ENCODE measurements at regions not wholly inside any gene's neighbourhood (a gene's known extent, or its start where the extent isn't known, plus 50 kb on each side); places are given as distances from the start of the nearest gene placed in this dataset.

DNA sequence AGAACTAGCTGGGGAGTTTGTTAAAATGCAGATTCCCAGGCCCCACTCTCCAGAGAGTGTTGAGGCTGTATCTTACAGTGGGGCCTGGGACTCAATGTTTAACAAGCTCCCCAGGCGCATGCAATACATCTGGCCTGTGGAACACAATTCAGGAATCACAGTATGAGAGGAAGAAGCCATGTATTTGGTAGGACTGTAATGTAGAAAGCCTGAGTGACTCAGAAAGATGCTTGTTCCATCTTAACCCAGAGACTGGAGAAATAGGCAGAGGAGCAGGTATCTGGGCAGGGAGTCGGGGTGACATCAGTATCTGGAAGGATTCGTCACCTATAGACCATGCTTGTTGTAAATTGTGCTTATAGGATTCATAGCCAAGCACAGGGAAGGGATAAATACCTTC lies 90.5 kb downstream of the UNC5CL start:
- no peaks in the 10 kb centered on the region for H3K36me3 ChIP-seq
- H3K4me3 ChIP-seq: no peak overlapping the region
- ATAC-seq: no peak
- no peaks in the 10 kb centered on the region for H3K27me3 ChIP-seq
- peaks cover 25 to 33% of the 10 kb centered on the region in 2 donors for H3K4me1 ChIP-seq
- intact Hi-C loops (cut with DNase I; ENCODE audit: low total_unique reads) (no loop called here), in situ Hi-C loops (cut with MboI; ENCODE audit: low sequenced_read_pairs in 4 of 4) (no loop called here)
- no peaks in the 10 kb centered on the region for H3K9me3 ChIP-seq
- no peak overlapping the region for H3K27ac ChIP-seq
- DNase-seq: no peak
- no peak for TF ChIP-seq POLR2A (IDR thresholded peaks at IDR 0.05)
- TF ChIP-seq, protein P1, sequence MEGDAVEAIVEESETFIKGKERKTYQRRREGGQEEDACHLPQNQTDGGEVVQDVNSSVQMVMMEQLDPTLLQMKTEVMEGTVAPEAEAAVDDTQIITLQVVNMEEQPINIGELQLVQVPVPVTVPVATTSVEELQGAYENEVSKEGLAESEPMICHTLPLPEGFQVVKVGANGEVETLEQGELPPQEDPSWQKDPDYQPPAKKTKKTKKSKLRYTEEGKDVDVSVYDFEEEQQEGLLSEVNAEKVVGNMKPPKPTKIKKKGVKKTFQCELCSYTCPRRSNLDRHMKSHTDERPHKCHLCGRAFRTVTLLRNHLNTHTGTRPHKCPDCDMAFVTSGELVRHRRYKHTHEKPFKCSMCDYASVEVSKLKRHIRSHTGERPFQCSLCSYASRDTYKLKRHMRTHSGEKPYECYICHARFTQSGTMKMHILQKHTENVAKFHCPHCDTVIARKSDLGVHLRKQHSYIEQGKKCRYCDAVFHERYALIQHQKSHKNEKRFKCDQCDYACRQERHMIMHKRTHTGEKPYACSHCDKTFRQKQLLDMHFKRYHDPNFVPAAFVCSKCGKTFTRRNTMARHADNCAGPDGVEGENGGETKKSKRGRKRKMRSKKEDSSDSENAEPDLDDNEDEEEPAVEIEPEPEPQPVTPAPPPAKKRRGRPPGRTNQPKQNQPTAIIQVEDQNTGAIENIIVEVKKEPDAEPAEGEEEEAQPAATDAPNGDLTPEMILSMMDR (IDR thresholded peaks at IDR 0.05 in 4 of 5, conservative IDR thresholded peaks at IDR 0.05 in 1 of 5): no peak

DNA sequence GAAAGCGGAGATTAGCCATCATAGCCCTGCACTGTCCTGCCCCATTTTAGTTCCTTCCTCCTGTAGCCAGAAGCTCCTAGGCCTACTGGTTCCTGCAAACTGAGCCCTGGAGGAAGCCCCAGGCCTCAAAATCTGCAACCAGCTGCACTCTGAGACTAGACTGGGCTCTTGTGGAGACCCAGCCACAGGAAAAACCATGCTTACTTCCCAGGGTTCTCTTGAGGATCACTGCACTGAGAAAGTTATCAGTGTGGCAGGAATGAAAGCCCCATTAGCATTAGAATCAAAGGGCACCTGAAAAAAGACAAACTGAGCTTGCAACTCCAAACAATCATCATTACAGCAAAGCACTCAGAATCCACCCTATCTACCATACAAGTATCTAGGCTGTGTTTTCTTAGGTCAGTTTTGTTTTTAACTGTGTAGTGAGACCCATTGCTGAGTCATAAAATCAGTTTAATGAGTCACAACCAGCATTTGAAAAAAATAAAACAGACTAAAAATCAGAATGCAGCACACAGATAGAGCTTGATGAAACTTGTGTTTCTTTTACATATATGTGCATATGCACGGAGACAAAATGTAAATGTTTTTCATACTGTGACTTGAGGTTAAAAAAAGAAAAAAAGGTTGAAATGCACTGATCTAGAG lies 91.0 kb downstream of the UNC5CL start:
- no peak for TF ChIP-seq POLR2A (IDR thresholded peaks at IDR 0.05)
- TF ChIP-seq, protein P1 (IDR thresholded peaks at IDR 0.05 in 4 of 5, conservative IDR thresholded peaks at IDR 0.05 in 1 of 5): no peak
- Histone ChIP-seq H3K4me3 (no peak overlapping the region), H3K4me1 (peaks cover 25 to 33% of the 10 kb centered on the region in 2 donors), H3K36me3 (no peaks in the 10 kb centered on the region), H3K9me3 (no peaks in the 10 kb centered on the region), H3K27ac (peak overlapping the region in 2 of 4 donors; percentile 72 to 85), H3K27me3 (no peaks in the 10 kb centered on the region)
- in situ Hi-C loops (cut with MboI; ENCODE audit: low sequenced_read_pairs in 4 of 4) (no loop called here), intact Hi-C loops (cut with DNase I; ENCODE audit: low total_unique reads) (no loop called here)
- ATAC-seq (no peak), DNase-seq (no peak)

DNA sequence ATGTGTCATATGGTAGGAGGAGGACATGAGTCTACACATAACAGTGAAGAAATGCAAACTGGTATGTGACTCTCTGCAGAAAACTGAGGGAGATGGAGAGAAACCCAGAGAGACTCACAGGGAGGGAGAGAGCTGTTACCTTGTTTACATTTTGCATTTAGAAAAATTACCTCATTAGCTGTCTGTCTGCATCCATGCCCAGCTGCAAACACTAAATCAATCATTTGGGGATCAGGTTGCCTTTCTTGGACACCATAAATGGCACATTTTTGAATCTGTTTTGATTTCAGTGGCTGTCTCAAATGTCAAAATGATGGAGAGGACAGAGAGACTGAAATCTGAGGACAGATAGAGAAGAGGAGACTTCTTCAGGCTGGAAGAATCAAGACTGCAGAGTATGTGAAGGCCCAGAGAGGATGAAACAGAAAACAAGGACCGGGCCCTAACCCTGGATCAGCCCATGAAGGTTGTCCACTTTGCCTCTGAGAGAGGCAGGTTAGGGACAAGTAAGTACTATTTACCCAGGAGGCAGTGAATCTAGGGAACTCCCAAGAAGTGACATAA lies 92.2 kb downstream of the UNC5CL start:
- in situ Hi-C loops (cut with MboI; ENCODE audit: low sequenced_read_pairs in 4 of 4): no loop called here
- H3K36me3 ChIP-seq: no peaks in the 10 kb centered on the region
- H3K9me3 ChIP-seq: no peaks in the 10 kb centered on the region
- no peaks in the 10 kb centered on the region for H3K27me3 ChIP-seq
- H3K27ac ChIP-seq: peak overlapping the region; percentile 52 to 85 (median 72)
- ATAC-seq: peak; percentile 91 to 92
- H3K4me3 ChIP-seq: no peak overlapping the region
- intact Hi-C loops (cut with DNase I; ENCODE audit: low total_unique reads): no loop called here
- no peak for TF ChIP-seq POLR2A (IDR thresholded peaks at IDR 0.05)
- TF ChIP-seq, protein P1 (IDR thresholded peaks at IDR 0.05 in 4 of 5, conservative IDR thresholded peaks at IDR 0.05 in 1 of 5): no peak
- DNase-seq: peak; percentile 22 to 33
- H3K4me1 ChIP-seq: peaks cover 25 to 33% of the 10 kb centered on the region in 2 donors

DNA sequence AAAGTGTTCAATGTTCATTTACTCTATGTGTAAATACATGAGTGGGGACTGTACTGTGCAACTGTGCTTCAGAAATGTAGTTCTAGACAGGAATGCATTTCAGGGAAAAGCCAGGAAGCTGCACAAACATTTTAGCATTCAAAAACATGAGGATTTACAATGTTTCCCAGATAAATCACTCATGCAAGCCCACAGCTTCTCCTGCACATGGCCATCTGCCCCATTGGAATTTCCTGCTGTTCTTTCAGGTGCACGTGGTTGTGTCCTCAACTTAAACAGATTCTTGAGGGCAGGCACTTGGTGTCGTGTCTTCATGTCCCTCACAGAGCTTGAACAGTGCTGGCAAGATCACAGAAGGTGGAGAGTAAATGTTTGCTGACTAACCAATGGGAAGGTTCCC lies 101.5 kb downstream of the UNC5CL start:
- peaks cover 0 to 12% of the 10 kb centered on the region in 2 donors for H3K4me1 ChIP-seq

More for the DNA sequence above, 101.5 kb downstream of the UNC5CL start:
- Histone ChIP-seq H3K27ac (no peak overlapping the region), H3K9me3 (no peaks in the 10 kb centered on the region), H3K27me3 (no peaks in the 10 kb centered on the region), H3K4me3 (no peak overlapping the region), H3K36me3 (no peaks in the 10 kb centered on the region)
- no peak for TF ChIP-seq POLR2A (IDR thresholded peaks at IDR 0.05)
- TF ChIP-seq, protein P1 (IDR thresholded peaks at IDR 0.05 in 4 of 5, conservative IDR thresholded peaks at IDR 0.05 in 1 of 5): no peak
- DNase-seq: no peak
- ATAC-seq: no peak
- intact Hi-C loops (cut with DNase I; ENCODE audit: low total_unique reads) (loop anchor here (5.0 kb wide), 1 partner anchor 60 kb away; no protein-coding TSS in a partner anchor), in situ Hi-C loops (cut with MboI; ENCODE audit: low sequenced_read_pairs in 4 of 4) (no loop called here)
